Sigmoid colon (tissue), 4 donors: ENCODE measurements at regions not wholly inside any gene's neighbourhood (a gene's known extent, or its start where the extent isn't known, plus 50 kb on each side); places are given as distances from the start of the nearest gene placed in this dataset.

Experiments used
- EP300 ChIP-seq, 4 donors: sonication (generic); formaldehyde crosslinking; IDR thresholded peaks; one replicate each; pipeline ENCODE4 v1.6.1; 2017; ENCODE audit warnings: antibody characterized with exemption in 4 of 4
- POLR2A ChIP-seq, 2 donors: fragments of 450-650 bp; IDR thresholded peaks; one replicate each; pipeline ENCODE4 v1.6.1; 2016; ENCODE audit warnings: antibody characterized with exemption in 2 of 2, mild to moderate bottlenecking in 2 of 2, moderate library complexity in 2 of 2
- POLR2AphosphoS5 ChIP-seq, 4 donors: sonication (generic); formaldehyde crosslinking; IDR thresholded peaks; one replicate each; pipeline ENCODE4 v1.6.1; 2017; ENCODE audit warnings: antibody characterized with exemption in 4 of 4
- TF ChIP-seq, protein P1 (sequence below), 4 experiments: fragments of 450-650 bp in 3 of 4; fragments of 200-600 bp in 1 of 4; IDR thresholded peaks; one replicate each; pipeline ENCODE4 v1.5.1; 2016 to 2019; ENCODE audit warnings: antibody characterized with exemption in 4 of 4, mild to moderate bottlenecking in 3 of 4, moderate library complexity in 2 of 4

- TF ChIP-seq, protein P1, sequence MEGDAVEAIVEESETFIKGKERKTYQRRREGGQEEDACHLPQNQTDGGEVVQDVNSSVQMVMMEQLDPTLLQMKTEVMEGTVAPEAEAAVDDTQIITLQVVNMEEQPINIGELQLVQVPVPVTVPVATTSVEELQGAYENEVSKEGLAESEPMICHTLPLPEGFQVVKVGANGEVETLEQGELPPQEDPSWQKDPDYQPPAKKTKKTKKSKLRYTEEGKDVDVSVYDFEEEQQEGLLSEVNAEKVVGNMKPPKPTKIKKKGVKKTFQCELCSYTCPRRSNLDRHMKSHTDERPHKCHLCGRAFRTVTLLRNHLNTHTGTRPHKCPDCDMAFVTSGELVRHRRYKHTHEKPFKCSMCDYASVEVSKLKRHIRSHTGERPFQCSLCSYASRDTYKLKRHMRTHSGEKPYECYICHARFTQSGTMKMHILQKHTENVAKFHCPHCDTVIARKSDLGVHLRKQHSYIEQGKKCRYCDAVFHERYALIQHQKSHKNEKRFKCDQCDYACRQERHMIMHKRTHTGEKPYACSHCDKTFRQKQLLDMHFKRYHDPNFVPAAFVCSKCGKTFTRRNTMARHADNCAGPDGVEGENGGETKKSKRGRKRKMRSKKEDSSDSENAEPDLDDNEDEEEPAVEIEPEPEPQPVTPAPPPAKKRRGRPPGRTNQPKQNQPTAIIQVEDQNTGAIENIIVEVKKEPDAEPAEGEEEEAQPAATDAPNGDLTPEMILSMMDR (IDR thresholded peaks at IDR 0.05), result no peak
- no peak for TF ChIP-seq POLR2A (IDR thresholded peaks at IDR 0.05)
- no peak for TF ChIP-seq POLR2AphosphoS5 (IDR thresholded peaks at IDR 0.05)
- TF ChIP-seq EP300 (IDR thresholded peaks at IDR 0.05), result no peak
Measured at GRCh38 chr4:111992351-111993168, 152.7 kb upstream of the FAM241A start.
